ENCODE measurements at regions not wholly inside any gene's neighbourhood (a gene's known extent, or its start where the extent isn't known, plus 50 kb on each side); places are given as distances from the start of the nearest gene placed in this dataset.

DNA sequence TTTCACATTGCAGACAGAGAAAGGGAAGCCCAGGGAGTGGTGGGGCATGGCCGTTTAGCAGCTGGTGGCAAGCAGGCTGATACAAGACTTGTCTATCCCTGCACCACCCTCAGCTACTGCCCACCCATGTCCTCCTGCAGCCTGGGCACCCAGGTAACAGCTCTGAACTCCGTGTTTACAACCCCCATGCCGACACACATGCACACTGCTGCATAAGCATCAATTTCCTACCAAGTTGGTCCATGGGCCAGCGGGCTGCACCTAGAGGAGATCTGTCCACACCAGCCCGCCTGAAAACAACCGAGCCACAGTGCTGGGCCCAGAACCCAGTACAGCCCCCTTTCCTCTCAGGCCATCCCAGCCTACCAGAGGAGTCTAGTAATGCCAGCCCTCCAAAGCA, 75.9 kb upstream of the C14orf180 start:
- TF ChIP-seq, protein P1, sequence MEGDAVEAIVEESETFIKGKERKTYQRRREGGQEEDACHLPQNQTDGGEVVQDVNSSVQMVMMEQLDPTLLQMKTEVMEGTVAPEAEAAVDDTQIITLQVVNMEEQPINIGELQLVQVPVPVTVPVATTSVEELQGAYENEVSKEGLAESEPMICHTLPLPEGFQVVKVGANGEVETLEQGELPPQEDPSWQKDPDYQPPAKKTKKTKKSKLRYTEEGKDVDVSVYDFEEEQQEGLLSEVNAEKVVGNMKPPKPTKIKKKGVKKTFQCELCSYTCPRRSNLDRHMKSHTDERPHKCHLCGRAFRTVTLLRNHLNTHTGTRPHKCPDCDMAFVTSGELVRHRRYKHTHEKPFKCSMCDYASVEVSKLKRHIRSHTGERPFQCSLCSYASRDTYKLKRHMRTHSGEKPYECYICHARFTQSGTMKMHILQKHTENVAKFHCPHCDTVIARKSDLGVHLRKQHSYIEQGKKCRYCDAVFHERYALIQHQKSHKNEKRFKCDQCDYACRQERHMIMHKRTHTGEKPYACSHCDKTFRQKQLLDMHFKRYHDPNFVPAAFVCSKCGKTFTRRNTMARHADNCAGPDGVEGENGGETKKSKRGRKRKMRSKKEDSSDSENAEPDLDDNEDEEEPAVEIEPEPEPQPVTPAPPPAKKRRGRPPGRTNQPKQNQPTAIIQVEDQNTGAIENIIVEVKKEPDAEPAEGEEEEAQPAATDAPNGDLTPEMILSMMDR (IDR thresholded peaks at IDR 0.05), result no peak
- no peak for TF ChIP-seq POLR2AphosphoS5 (IDR thresholded peaks at IDR 0.05)

Data from breast epithelium (tissue), 3 donors.